Stimulated activated CD4-positive, alpha-beta T cell treated with anti-CD3 and anti-CD28 coated beads, Interleukin-4, amount 100 ng/mL, for 48 hours (primary cell): ENCODE measurements at regions not wholly inside any gene's neighbourhood (a gene's known extent, or its start where the extent isn't known, plus 50 kb on each side); places are given as distances from the start of the nearest gene placed in this dataset.

Source experiments
- DNase-seq, 2 donors: peaks; one replicate each; pipeline ENCODE4 v3.0.0-alpha.2; 2020; ENCODE audit warnings: low read depth in 2 of 2

DNA sequence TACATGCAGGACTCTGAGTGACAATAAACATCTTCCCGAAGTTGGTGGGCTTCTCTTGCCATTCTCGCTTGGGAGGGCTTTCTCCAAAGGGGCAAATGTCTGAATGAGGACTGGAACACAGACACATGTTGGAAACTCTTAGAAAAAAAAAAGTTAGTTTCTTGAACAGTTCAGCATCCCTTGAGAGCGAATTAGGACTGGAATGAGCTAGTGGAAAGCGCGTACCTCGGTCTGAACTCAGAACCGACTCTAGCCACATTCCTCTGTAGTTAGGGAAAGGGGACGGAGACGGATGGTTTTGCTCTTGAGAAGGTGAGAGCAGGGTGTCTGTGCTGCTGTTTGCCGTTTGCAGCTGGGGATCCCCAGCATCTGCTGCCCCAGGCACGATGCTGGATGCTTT lies 517.3 kb downstream of the TBC1D22A start:
- DNase-seq, result no peak

DNA sequence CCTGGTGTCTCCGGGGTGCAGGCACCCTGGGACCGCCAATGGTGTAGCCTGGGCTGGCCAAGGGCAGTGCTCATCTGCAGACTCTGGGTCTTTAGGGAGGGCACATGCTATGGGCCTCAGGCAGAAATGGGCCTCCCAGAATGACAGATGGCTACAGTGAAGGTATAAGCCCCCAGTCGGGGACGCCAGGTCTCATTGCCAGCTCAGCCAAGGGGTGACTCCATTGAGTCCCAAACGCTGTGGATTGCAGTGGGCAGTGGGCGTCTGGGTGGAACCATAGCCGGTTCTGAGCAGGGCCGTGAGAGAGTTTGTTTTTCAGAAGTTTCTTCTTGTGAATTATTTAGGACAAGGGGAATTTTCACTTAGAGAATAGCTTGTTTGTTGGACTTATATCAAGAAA lies 516.9 kb downstream of the TBC1D22A start:
- no peak for DNase-seq

DNA sequence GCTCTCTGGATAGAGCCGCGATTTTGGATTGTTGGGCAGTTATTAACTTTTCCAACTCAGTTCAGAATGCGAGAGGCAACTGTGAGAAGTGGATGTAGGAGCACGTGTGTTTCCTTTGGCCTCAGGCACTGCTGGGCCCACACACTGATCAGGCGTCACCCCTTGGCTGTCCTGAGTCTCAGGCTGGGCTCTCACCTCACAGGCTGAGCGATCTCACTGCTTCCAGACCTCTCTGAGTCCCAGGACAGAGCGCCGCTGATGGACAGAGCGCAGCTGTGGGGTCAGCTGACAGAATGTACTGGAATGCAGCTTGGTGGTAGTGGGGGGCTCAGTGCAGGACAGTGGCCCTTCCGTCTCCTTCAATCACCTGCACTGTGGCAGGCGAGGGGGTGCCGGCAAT lies 516.2 kb downstream of the TBC1D22A start:
- no peak for DNase-seq

DNA sequence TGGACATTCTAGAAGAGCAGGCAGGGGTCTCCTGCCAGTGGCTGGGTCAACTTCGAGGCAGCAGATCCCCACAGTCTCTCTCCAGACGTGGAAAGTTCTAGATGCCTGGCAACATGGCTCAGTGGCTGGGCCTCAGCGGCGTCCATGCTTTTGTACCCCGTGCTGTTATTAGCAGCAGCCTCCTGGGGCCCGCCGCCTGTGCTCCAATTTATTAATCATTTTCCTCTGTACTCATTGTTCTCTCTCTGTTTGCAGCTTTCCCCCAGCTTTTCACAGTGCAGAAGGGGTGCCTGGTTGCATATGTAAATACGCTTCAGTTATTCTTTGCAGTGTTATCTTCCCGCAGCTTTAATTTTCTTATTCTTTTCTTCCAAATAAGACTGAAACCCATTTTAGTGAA lies 515.1 kb downstream of the TBC1D22A start:
- DNase-seq, result no peak

DNA sequence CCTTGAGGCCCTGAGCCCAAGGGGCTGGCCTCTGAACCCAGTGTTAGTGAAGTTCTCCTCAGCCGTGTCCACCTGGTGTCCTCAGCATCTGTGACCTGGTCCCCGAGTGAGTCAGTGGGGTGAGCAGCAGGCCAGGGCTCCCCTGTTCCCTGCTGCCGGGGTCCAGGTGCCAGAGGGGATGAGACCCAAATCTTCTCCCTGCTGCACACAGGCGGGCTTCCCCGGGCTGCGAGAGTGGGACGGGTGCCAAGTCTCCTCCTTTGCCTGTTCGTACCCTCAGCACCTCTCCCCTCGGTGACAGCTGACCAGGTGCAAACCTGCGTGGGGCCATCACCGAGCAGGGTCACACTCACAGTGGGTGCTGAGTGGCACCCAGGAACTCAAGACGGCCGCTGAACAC lies 514.5 kb downstream of the TBC1D22A start:
- no peak for DNase-seq

DNA sequence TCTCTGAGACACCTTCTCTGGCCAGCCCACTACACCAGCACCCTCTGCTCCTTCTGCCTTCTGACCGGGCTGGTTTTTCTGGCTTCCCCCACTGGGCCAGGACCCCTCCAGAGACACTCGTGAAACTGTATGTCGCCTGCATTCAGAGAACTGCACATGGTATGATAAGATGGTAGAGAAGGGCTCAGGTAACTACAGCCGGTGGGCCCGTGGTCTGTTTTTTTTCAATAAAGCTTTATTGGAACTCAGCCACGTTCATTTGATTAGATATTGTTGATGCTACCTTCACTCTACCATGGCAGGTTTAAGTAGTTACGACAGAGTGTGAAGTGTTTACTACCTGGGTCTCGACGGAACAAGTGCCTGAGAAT lies 514.0 kb downstream of the TBC1D22A start:
- no peak for DNase-seq

DNA sequence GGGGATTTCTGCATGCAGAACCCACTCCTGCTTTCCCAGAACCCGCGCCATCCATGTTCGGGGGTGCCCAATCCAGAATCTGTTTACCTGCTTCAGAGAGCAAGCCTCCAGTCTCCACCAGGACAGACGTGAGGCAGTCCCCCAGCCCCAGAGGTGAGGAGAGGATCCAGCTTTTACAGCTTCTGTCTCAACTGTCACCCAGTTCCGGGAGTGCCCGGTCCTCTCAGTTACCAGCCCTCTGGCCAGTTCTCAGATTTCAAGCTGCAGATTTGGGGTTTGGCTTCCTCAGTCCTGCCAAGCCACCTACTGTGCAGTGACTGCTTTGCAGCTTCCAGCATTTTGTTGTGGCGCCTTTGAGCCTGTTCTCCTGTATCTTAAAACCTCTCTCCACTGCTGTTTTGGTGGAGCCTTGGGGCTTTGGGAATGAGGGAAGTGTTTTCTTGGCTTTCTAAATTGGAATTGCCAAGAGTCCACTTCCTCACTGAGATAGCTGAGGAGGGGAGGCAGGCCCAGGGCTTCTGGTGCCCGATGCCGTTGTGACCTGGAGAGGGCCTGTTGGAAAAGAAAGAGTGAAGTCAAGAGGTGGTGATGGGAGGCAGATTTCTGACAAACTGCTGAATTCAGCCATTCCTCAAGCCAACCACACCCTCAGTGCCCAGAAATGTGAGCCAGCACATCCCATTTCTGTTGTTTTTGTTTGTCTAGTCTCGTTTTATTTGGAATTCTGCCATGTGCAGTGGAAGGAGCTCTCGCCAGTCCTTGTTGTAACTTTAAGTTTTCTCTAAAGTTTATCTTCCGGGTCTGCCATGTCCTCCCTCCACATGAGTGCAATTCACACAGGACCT lies 513.4 kb downstream of the TBC1D22A start:
- DNase-seq, result no peak

GRCh38 chr22:47274196-47274595 lies 511.7 kb downstream of the TBC1D22A start:
- no peak for DNase-seq

DNA sequence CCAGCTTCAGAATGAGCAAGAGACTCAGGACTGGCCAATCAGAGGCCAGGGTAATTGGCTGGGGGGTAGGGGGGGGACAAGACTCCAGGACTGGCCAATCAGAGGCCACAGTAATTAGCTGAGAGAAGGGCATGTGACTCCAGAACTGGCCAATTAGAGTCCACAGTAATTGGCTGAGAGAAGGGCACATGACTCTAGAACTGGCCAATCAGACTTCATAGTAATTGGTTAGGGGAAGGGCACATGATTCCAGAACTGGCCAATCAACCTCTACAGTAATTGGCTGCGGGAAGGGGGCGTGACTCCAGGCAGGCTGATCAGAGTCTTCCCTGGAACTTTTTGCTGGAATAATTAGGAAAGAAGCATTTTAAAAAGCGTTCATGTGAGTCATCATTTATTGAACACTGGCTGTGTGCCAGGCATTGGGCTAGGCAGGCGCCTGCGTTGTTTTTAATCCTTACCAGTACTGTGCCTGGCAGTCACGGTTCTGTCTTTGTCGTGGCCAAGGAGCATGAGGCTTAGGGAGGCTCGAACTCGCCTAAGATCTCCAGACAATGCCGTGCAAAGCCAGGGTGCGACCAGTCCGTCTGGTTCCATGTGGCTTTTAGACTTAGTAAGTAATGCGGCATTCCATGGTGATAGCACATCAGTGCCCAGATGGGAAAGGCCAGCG lies 508.1 kb downstream of the TBC1D22A start:
- DNase-seq, result no peak

- DNase-seq, result no peak
These were observed 507.2 kb downstream of the TBC1D22A start for GRCh38 chr22:47269516-47270088.

DNA sequence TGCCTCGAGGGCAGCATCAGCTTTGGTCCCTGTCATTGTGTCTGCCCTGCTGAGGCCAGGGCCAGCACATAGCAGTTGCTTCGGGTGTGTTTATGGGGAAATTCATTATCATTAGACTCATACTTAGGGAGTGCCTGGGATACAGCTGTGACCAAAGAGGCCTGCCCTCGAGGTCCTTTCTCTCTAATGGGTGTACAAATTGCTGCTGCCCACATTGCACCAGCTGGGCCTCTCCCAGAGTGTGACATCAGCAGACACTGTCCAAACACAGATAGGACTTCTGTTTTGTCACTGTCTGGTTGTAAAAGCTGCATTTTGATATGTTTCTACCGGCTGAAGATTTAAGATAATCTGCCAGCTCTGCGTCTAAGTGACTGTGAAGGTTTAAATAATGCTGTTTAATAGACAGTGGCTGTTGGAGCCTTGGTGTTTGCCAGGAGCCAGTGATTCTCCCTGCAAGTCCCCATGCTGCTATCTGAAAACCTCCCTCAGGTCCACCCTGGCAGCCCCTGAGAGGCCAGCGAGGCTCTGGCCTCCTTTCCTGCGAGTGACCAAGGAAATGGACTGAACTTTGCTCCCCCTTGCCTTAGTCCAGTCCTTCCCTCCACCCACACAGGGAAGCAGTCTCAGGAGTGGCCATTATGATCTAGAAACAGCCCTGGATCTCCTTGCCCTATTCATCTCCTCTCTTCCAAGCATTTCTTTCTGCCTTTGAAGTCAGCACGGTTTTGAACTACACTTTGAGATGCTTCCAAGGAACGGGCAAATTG lies 505.2 kb downstream of the TBC1D22A start:
- no peak for DNase-seq

GRCh38 chr22:47266329-47266728 lies 503.9 kb downstream of the TBC1D22A start:
- no peak for DNase-seq

DNA sequence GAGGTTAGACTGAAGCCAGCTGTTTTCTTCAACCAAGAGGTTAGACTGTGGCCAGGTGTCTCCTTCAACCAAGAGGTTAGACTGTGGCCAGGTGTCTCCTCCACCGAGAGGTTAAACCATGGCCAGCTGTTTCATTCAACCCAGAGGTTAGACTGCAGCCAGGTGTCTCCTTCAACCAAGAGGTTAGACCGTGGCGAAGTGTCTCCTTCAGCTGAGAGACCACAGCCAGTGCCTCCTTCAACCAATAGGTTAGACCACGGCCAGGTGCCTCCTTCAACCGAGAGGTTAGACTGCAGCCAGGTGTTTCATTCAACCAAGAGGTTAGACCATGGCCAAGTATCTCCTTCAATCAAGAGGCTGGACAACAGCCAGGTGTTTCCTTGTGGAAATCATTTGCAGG lies 498.1 kb downstream of the TBC1D22A start:
- DNase-seq, result no peak

DNA sequence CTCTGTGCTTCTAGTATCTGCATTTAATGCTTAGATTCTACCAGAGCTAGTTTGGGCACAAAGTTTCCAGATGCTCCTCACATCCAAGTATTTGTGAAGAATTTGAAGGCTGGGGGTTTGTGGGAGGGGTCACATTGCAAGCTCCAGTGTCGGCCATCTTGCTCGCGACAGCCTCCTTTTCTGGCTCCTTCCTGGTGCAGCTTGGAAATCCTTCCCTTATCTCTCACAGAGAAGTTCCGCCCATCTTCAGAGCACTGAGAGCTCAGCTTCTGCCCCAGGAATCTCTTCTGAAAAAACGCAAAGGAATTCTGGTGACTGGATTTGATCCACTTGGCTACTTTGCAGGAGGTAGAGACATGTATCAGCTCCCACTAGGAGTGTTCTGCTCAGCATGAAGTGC lies 497.5 kb downstream of the TBC1D22A start:
- DNase-seq, result no peak

GRCh38 chr22:47259049-47259448 lies 496.6 kb downstream of the TBC1D22A start:
- DNase-seq, result no peak

- no peak for DNase-seq
These were observed 495.5 kb downstream of the TBC1D22A start for GRCh38 chr22:47257976-47258375.

- no peak for DNase-seq
These were observed 495.1 kb downstream of the TBC1D22A start for GRCh38 chr22:47257566-47257965.

GRCh38 chr22:47251911-47252310 lies 489.5 kb downstream of the TBC1D22A start:
- no peak for DNase-seq

DNA sequence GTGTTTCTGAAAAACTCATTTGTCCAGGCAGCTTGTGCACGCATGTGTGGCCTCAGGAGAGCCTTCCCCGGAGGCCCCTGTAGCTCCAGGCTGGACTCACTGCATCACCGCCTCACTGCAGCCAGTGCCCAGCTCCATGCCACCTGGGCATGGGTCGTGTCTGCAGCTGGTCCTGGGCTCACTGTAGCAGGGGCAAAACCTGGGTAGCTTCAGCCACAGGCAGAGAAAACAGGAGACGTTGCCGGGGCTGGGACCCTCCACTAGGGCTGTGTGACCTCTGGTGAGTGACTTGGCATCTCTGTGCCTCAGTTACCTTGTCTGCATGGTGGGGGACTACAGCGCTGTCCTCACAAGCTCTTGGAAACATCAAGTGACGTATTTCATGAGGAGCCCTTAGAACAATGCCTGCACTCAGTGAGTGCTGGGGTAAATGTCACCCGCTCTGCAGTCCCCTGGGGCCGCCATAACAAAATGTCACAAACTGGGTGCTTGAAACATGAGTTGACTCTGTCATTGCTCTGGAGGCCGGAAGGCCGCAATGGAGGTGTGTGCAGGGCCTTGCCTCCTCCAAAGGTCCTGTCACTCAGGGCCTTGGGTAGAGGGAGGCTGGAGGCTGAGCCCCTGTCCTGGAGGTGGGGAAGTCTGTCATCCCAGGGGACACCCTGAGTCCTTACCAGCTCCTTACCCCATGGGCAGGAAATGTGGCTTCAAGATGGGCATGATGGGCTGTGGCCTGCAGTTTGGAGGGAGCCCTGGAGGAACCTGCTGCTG lies 488.7 kb downstream of the TBC1D22A start:
- DNase-seq, result no peak

DNA sequence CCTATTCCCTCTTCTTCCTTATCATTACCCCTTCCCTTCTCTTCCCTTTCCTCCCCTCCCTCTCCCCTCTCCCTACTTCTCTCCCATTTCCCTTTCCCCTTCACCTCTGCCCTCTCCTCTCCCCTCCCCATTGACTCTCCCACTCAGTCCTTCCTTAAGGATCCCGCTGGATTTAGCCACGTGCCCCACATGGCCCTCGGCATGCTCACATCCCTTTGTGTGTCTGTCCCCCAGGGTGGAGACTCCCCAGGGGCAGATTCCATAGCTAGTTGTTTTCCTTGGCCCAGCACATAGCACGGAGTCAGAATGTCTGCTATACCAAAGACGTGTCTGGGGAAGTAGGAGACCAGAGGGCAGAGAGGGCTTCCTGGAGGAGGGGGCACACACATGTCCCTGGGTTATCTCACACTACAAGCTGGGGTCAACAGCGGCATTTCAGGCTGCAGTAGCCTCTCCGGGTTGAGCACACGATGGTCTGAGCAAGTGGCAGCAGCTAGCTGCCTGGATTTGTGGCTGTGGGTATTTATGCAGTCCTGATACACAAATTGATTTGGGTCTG lies 487.0 kb downstream of the TBC1D22A start:
- DNase-seq, result no peak

DNA sequence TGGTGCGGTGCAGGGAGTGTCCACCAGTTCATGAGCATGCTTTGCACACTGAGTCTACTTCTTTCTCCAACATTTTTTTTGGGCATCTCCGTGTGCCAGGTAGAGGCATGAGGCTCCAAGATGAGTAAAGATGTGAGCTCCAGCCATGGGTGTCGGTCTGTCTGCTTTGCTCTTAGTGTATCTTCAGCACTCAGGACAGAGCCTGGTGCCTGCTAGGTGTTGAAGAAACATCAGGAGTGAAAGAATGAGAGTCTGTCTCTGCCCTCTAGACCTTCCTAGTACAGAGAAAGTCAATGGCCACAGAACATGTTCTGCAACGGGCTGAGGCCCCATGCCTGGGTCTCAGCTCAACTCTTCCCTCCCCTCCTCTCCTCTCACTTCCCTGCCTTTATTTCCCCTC lies 486.5 kb downstream of the TBC1D22A start:
- DNase-seq, result no peak
